Transverse colon (tissue), 3 donors: ENCODE measurements at regions not wholly inside any gene's neighbourhood (a gene's known extent, or its start where the extent isn't known, plus 50 kb on each side); places are given as distances from the start of the nearest gene placed in this dataset.

Experiments used
- POLR2A ChIP-seq: fragments of 450-650 bp; IDR thresholded peaks from one replicate; pipeline ENCODE4 v1.6.1; 2016; ENCODE audit warnings: antibody characterized with exemption, mild to moderate bottlenecking, moderate library complexity
- TF ChIP-seq, protein P1 (sequence below), 5 experiments: fragments of 200-600 bp in 3 of 5; fragments of 450-650 bp in 2 of 5; sonication (generic) in 3 of 5; IDR thresholded peaks; 1 replicate in 2 of 5; 2 replicates in 3 of 5; pipeline ENCODE4 v1.5.1; 2016 to 2017; ENCODE audit warnings: antibody characterized with exemption in 5 of 5, inconsistent platforms in 3 of 5, mild to moderate bottlenecking in 2 of 5, moderate library complexity in 1 of 5

DNA sequence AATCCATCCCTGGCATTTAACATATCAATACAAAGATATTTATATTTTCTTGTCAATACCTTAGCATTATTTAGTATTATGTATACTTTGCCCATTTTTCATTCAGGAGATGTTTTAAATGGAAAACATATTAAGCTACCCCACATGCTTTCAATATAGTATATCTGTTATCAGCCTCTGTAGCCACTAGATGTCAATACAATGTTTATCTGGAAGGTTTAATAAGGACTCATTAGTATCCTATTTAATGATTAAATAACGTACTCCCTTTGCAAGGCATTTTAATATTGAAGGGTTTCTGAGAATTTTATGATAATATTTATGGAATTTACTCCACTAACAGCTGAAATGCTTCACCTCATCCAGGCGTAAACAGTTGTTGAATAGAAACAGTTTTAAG is 329.5 kb upstream of the ADGRL2 start:
- TF ChIP-seq, protein P1, sequence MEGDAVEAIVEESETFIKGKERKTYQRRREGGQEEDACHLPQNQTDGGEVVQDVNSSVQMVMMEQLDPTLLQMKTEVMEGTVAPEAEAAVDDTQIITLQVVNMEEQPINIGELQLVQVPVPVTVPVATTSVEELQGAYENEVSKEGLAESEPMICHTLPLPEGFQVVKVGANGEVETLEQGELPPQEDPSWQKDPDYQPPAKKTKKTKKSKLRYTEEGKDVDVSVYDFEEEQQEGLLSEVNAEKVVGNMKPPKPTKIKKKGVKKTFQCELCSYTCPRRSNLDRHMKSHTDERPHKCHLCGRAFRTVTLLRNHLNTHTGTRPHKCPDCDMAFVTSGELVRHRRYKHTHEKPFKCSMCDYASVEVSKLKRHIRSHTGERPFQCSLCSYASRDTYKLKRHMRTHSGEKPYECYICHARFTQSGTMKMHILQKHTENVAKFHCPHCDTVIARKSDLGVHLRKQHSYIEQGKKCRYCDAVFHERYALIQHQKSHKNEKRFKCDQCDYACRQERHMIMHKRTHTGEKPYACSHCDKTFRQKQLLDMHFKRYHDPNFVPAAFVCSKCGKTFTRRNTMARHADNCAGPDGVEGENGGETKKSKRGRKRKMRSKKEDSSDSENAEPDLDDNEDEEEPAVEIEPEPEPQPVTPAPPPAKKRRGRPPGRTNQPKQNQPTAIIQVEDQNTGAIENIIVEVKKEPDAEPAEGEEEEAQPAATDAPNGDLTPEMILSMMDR (IDR thresholded peaks at IDR 0.05) = no peak
- no peak for TF ChIP-seq POLR2A
